AG08395 (cell line): ENCODE measurements at regions not wholly inside any gene's neighbourhood (a gene's known extent, or its start where the extent isn't known, plus 50 kb on each side); places are given as distances from the start of the nearest gene placed in this dataset.

Source experiments
- DNase-seq: peaks from one replicate; pipeline ENCODE4 v3.0.0; 2012; ENCODE audit warnings: mixed read lengths, low spot score

- no peak for DNase-seq
Observed at GRCh38 chr19:5392486-5392885, 51.9 kb upstream of the PTPRS start.

DNA sequence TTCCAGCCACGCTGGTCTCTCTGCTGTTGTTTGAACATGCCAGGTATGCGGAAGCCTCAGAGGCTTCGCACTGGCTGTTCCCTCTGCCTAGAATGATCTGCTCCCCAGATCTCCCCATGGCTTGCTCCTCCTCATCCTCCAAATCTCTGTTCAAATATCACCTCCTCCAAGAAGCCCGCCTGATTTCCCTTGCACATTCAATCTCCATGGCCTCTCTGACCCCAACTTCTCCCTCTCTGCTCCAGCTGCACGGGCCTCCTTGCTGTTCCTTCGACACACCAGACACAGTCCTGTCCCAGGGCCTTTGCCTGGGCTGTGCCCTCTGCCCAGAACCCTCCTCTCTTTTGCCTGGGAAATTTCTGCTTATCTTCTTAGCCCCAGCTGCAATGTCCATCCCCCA is 52.5 kb upstream of the PTPRS start:
- DNase-seq: no peak

- DNase-seq: no peak
Observed at GRCh38 chr19:5394551-5395505, 54.2 kb upstream of the PTPRS start.

DNA sequence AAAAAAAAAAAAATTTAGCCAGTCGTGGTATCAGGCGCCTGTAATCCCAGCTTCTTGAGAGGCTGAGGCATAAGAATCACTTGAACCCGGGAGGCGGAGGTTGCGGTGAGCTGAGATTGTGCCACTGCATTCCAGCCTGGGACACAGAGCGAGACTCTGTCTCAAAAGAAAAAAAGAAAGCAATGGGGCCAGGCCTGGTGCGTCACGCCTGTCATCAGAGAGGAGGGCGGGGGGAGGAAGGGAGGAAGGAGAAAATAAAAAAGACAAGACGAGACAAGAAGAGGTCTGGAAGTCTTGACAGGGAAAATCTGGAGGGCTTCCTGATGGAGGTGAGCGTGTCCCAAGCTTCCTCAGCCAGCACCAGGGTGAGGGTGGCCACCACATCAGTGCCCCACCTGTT is 54.9 kb upstream of the PTPRS start:
- no peak for DNase-seq

- DNase-seq: no peak
Observed at GRCh38 chr19:5396096-5396939, 55.7 kb upstream of the PTPRS start.

GRCh38 chr19:5396963-5397362 is 56.4 kb upstream of the PTPRS start:
- DNase-seq: no peak

DNA sequence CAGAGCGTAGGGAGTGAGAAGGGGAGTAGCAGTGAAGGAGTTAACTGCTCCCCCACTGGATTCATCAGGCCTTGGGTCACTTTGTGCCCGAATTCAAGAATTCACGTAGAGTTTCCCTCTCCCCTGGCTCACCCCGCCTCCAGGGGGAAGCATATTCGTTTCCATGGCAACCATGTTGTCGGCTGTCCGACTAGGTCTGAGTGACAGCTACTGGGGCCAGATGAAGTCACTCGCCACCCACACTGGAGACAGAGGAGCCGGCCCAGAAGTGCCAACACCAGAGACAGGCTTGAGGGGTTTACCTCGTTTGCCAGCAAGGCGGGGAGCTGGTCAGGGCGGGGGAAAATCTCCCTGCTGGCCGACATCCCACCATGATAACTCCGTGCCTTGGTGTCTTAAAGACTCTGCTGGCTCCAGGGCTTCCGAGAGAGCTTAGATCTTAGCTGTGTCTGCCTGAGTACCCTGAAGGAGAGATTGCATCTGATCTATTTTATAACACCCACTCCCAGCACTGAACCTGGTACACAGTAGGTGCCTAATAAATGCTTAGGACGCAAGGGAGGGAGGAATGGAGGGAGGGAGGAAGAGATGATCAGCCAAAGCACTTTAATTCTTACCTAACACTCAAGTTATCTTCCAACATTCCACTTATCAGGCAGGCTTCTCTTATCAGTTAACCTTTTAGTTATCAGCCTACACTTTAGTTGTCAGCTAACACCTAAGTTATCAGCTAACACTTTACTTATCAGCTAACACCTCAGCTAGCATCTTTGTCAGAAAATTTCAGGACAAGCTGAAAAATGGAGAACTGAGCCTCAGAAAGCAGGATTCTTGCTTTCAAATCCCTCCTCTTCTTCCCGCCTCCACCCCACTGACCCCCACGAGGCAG is 57.2 kb upstream of the ZNRF4 start:
- no peak for DNase-seq

DNA sequence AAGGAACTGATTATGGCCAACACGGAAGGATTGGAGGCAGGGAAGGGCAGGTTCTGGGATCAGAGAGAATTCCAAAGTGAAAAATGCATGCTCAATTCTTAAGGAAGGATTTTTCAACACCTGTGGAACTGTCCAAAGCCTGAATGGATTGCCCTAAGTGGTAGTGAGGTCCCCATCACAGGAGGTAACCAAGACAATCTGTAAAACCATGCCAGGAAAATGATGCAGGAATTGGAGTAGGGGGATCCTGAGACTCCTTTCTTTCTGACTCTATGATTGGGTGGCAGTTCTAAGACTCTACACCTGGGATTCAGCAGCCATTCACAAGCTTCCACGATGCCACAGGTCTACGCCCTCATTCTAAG is 56.5 kb upstream of the ZNRF4 start:
- DNase-seq: no peak

- peak; percentile 93 for DNase-seq
Observed at GRCh38 chr19:5403968-5404640, 51.1 kb upstream of the ZNRF4 start.
